Endothelial cell of umbilical vein (primary cell): ENCODE measurements at regions not wholly inside any gene's neighbourhood (a gene's known extent, or its start where the extent isn't known, plus 50 kb on each side); places are given as distances from the start of the nearest gene placed in this dataset.

ENCODE experiments used
- BruUV-seq: library from RNA; stranded (reverse); fragments of 400-500 nt; replicated peaks from 2 replicates; lab custom pipeline; 2021; lab: Mats Ljungman, UMichigan
- CTCF ChIA-PET: fragments of 300-600, 350-600 bp; sonication (Branson Sonifier 250); formaldehyde crosslinking; loops from one replicate; lab custom pipeline; 2021; ENCODE audit warnings: antibody characterized with exemption, inconsistent platforms; lab: Charles Lee
- POLR2A ChIA-PET: fragments of 300-600, 350-600 bp; sonication (Branson Sonifier 250); formaldehyde crosslinking; loops from one replicate; lab custom pipeline; 2021; ENCODE audit warnings: antibody characterized with exemption, inconsistent platforms; lab: Charles Lee
- DNase-seq: peaks from one replicate; pipeline ENCODE4 v3.0.0-alpha.2; 2011; ENCODE audit warnings: low read depth, low spot score
- FAIRE-seq: peaks from 2 replicates; lab custom pipeline; 2011; peaks lifted over from hg19 to GRCh38; lab: Jason Lieb, UNC
- H2AFZ ChIP-seq: 2 replicates; pipeline ENCODE4 v1.6.0; 2012; ENCODE audit warnings: low read depth, low read length, control low read depth, inconsistent platforms
- H3K27ac ChIP-seq: 2 replicates; pipeline ENCODE4 v1.5.1; 2011; ENCODE audit warnings: low read depth, mild to moderate bottlenecking, control low read depth, low read length, moderate library complexity; ENCODE audit not compliant: insufficient read depth
- H3K27me3 ChIP-seq, 2 experiments: 2 replicates each; pipeline versions ENCODE4 v1.6.0 to v1.6.1; 2011; ENCODE audit warnings: low read length in 2 of 2, mixed read lengths in 1 of 2; ENCODE audit not compliant: control insufficient read depth in 2 of 2, insufficient read depth in 2 of 2
- H3K36me3 ChIP-seq, 2 experiments: 2 replicates in 1 of 2; 3 replicates in 1 of 2; pipeline ENCODE4 v1.5.1; 2011; ENCODE audit warnings: low read length in 2 of 2, mild to moderate bottlenecking in 1 of 2, moderate library complexity in 1 of 2; ENCODE audit not compliant: control insufficient read depth in 2 of 2, insufficient read depth in 2 of 2; ENCODE audit errors: extremely low read depth in 1 of 2
- H3K4me1 ChIP-seq: 3 replicates; pipeline ENCODE4 v1.5.1; 2011; ENCODE audit warnings: mild to moderate bottlenecking, low read length; ENCODE audit not compliant: control insufficient read depth, insufficient read depth; ENCODE audit errors: extremely low read depth
- H3K4me2 ChIP-seq: 2 replicates; pipeline ENCODE4 v1.6.1; 2011; ENCODE audit warnings: low read length, control low read depth, mixed read lengths; ENCODE audit not compliant: insufficient read depth
- H3K4me3 ChIP-seq, 3 experiments: fragments of 200-600 bp in 1 of 3; sonication (generic), shearing (Covaris generic) in 1 of 3; replicated peaks in 1 of 3; 2 replicates each; pipeline ENCODE4 v1.5.1; 2011 to 2016; ENCODE audit warnings: control low read depth in 3 of 3, low read length in 3 of 3, mild to moderate bottlenecking in 2 of 3, inconsistent platforms in 1 of 3, low read depth in 1 of 3, moderate library complexity in 1 of 3; ENCODE audit not compliant: insufficient read depth in 1 of 3
- H3K79me2 ChIP-seq: 2 replicates; pipeline ENCODE4 v1.6.0; 2012; ENCODE audit warnings: low read length, inconsistent platforms; ENCODE audit not compliant: control insufficient read depth, insufficient read depth
- H3K9ac ChIP-seq: replicated peaks from 2 replicates; pipeline ENCODE3; 2011; ENCODE audit warnings: low read length, control low read depth; ENCODE audit not compliant: insufficient read depth; ENCODE audit errors: extremely low read depth
- H3K9me1 ChIP-seq: replicated peaks from 3 replicates; pipeline ENCODE4 v1.6.0; 2011; ENCODE audit warnings: mild to moderate bottlenecking, low read length; ENCODE audit not compliant: control insufficient read depth, insufficient read depth; ENCODE audit errors: extremely low read depth
- H3K9me3 ChIP-seq: replicated peaks from 2 replicates; pipeline ENCODE4 v1.5.1; 2012; ENCODE audit warnings: low read length, inconsistent platforms; ENCODE audit not compliant: control insufficient read depth, insufficient read depth
- H4K20me1 ChIP-seq: replicated peaks from 2 replicates; pipeline ENCODE3; 2011; ENCODE audit warnings: mild to moderate bottlenecking, low read length; ENCODE audit not compliant: control insufficient read depth, insufficient read depth; ENCODE audit errors: extremely low read depth
- EZH2 ChIP-seq: IDR thresholded peaks from 2 replicates; pipeline ENCODE4 v1.6.1; 2012; ENCODE audit warnings: borderline replicate concordance, low read depth, mild to moderate bottlenecking, moderate library complexity, low read length, inconsistent platforms; ENCODE audit not compliant: severe bottlenecking
- FOS ChIP-seq: IDR thresholded peaks from 2 replicates; pipeline ENCODE4 v1.6.1; 2011; ENCODE audit warnings: mild to moderate bottlenecking, low read length, moderate library complexity, borderline replicate concordance; ENCODE audit not compliant: insufficient read depth
- GATA2 ChIP-seq: IDR thresholded peaks from 2 replicates; pipeline ENCODE4 v1.7.0; 2011; ENCODE audit warnings: low read depth, mild to moderate bottlenecking, moderate library complexity, mixed read lengths, low read length; ENCODE audit not compliant: insufficient read length, insufficient read depth
- JUN ChIP-seq: IDR thresholded peaks from 2 replicates; pipeline ENCODE4 v1.6.1; 2011; ENCODE audit warnings: borderline replicate concordance, low read depth; ENCODE audit not compliant: insufficient read length, insufficient read depth
- MYC ChIP-seq: IDR thresholded peaks from one replicate; pipeline ENCODE4 v1.6.1; 2011; ENCODE audit warnings: mild to moderate bottlenecking, low read depth, low read length
- POLR2A ChIP-seq: IDR thresholded peaks from 2 replicates; pipeline ENCODE4 v1.6.1; 2012; ENCODE audit warnings: low read depth, mild to moderate bottlenecking, control low read depth, low read length
- POLR2AphosphoS5 ChIP-seq: IDR thresholded peaks from 2 replicates; pipeline ENCODE4 v1.6.1; 2012; ENCODE audit warnings: low read depth, mild to moderate bottlenecking, control low read depth, low read length, moderate library complexity; ENCODE audit not compliant: insufficient read depth
- dilution Hi-C: fragments of 300-500 bp; cut with MboI; formaldehyde crosslinking; loops from one replicate; pipeline ENCODE4 v1.15.0; 2019; ENCODE audit warnings: low sequenced_read_pairs; ENCODE audit not compliant: extremely low pct_ligation_motif_present
- intact Hi-C: fragments of 100-400 bp; cut with micrococcal nuclease; formaldehyde crosslinking; loops from one replicate; pipeline ENCODE4 v1.10.0; 2022
- TF ChIP-seq, protein P1 (sequence below), 2 donors: IDR thresholded peaks; 1 replicate in 1 of 2; 2 replicates in 1 of 2; pipeline ENCODE4 v1.5.1; 2011; ENCODE audit warnings: low read length in 2 of 2, mild to moderate bottlenecking in 2 of 2, moderate library complexity in 2 of 2, control low read depth in 1 of 2, inconsistent platforms in 1 of 2, low read depth in 1 of 2; ENCODE audit not compliant: insufficient read depth in 1 of 2; ENCODE audit errors: extremely low read depth in 1 of 2
- TF ChIP-seq, protein P2 (sequence below): IDR thresholded peaks from 2 replicates; pipeline ENCODE4 v1.6.1; 2011; ENCODE audit not compliant: insufficient read depth, insufficient read length

DNA sequence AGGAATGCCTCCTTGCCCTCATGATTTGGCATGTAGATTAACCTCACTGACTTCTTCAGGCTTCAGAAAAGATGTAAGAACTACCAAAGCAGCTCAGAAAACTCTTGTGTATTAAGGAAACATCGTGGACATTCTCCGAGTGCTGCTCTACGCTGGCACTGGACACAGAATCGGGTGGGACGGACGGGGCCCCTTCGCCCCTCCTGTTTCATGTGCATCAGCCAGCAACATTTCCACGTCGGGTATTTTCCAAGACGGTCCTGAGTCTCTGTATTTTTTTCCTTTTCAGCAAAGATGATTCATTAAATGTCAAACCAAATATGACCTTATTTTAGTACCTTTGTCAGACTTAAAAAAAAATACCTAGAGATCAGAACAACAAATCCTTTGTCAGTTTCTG, 583.6 kb downstream of the CCDC171 start:
- no peak overlapping the region for H3K9ac ChIP-seq
- H3K27me3 ChIP-seq: peaks cover 3 to 5% of the 10 kb centered on the region in 2 experiments
- intact Hi-C loops (no loop called here), dilution Hi-C loops (no loop called here)
- H2AFZ ChIP-seq: no peak overlapping the region
- DNase-seq: no peak
- no peaks in the 10 kb centered on the region for H3K36me3 ChIP-seq
- no peak overlapping the region for H3K27ac ChIP-seq
- TF ChIP-seq POLR2AphosphoS5 (no peak), GATA2 (no peak), JUN (no peak), POLR2A (no peak), FOS (no peak), EZH2 (no peak), MYC (no peak)
- TF ChIP-seq, protein P1, sequence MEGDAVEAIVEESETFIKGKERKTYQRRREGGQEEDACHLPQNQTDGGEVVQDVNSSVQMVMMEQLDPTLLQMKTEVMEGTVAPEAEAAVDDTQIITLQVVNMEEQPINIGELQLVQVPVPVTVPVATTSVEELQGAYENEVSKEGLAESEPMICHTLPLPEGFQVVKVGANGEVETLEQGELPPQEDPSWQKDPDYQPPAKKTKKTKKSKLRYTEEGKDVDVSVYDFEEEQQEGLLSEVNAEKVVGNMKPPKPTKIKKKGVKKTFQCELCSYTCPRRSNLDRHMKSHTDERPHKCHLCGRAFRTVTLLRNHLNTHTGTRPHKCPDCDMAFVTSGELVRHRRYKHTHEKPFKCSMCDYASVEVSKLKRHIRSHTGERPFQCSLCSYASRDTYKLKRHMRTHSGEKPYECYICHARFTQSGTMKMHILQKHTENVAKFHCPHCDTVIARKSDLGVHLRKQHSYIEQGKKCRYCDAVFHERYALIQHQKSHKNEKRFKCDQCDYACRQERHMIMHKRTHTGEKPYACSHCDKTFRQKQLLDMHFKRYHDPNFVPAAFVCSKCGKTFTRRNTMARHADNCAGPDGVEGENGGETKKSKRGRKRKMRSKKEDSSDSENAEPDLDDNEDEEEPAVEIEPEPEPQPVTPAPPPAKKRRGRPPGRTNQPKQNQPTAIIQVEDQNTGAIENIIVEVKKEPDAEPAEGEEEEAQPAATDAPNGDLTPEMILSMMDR (IDR thresholded peaks at IDR 0.05; ENCODE audit: extremely low read depth in 1 of 2, insufficient read depth in 1 of 2, low read depth in 1 of 2, low read length in 2 of 2): no peak
- TF ChIP-seq, protein P2, sequence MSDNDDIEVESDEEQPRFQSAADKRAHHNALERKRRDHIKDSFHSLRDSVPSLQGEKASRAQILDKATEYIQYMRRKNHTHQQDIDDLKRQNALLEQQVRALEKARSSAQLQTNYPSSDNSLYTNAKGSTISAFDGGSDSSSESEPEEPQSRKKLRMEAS: no peak
- H3K4me1 ChIP-seq: no peaks in the 10 kb centered on the region
- FAIRE-seq: no peak
- H3K79me2 ChIP-seq: no peaks in the 10 kb centered on the region
- H3K4me2 ChIP-seq: no peak overlapping the region
- no peaks in the 10 kb centered on the region for H4K20me1 ChIP-seq
- no peak overlapping the region for H3K4me3 ChIP-seq
- ChIA-PET POLR2A (no interaction called here), CTCF (interaction anchor here (1.0 to 1.7 kb wide), 3 partner anchors 9 to 264 kb away, joined by 3 to 6 read pairs (median 4); no protein-coding TSS in a partner anchor)
- no peaks in the 10 kb centered on the region for H3K9me1 ChIP-seq
- no peaks in the 10 kb centered on the region for H3K9me3 ChIP-seq
- BruUV-seq: no TSS peak
